HCEC 1CT (cell line): ENCODE measurements at regions not wholly inside any gene's neighbourhood (a gene's known extent, or its start where the extent isn't known, plus 50 kb on each side); places are given as distances from the start of the nearest gene placed in this dataset.
"Not testable (repeated sequence)": the region's sequence is repeated elsewhere in the genome, so short reads cannot be mapped to it uniquely, and the experiment has no call there.

Source experiments
- DNase-seq: peaks from one replicate; pipeline ENCODE4 v3.0.0-alpha.2; 2017

DNA sequence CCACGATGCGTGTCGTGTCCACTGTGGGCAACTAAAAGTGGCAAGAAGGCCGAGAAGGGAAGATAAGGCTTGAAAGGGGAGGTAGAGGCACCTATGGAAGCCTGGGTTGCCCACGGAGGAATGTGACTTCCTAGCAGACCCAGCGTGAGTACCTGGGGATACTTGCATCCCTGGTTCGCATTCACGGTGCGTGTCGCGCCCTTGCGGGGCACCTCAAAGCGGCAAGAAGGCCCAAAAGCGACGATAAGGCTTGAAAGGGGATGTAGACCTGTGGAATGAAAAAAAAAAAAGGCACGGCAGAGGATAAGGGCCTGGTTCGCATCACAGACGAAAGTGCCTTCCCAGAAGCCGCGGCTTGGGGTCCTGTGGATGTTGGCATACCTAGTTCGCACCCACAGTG is 282.9 kb downstream of the ALG10 start:
- no peak for DNase-seq

DNA sequence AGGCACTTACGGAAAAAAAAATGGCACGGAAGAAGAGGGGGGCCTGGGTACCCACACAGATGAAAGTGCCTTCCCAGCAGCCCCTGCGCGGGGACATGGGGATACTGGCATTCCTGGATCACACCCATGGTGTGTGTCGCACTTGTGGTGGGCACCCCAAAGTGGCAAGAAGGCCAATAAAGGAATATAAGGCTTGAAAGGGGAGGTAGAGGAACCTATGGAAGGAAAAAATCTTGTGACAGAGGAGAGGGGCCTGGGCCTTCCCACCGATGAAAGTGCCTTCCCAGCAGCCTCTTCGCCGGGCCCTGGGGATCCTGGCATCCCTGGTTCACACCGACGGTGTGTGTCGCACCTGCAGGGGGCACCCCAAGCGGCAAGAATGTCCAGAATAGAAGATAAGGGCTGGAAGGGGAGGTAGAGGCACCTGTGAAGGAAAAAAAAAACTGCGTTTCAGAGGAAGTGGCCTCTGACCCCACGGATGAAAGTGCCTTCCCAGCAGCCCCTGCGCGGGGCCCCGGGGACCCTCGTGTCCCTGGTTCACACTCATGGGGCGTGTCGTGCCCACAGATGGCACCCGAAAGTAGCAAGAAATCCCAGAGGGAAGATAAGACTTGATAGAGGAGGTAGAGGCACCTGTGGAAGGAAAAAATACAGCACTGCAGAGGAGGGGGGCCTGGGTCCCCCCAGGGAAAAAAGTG is 284.0 kb downstream of the ALG10 start:
- DNase-seq: no peak

GRCh38 chr12:34309806-34310804 is 287.8 kb downstream of the ALG10 start:
- not testable (repeated sequence) for DNase-seq

DNA sequence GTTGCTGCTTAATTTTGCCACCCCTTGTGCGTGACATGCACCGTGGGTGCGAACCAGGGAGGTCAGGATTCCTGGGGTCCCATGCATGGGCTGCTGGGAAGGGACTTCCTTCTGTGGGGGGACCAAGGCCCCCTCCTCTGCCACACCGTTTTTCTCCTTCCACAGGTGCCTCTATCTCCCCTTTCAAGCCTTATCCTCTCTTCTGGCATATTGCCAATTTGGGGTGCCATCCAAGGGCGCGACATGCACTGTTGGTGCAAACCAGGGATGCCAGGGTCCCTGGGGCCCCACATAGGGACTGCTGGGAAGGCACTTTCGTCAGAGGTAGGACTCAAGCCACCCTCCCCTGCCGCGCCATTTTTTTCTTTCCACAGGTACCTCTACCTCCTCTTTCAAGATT is 289.0 kb downstream of the ALG10 start:
- DNase-seq: no peak

- DNase-seq: no peak
Measured at GRCh38 chr12:34327671-34328070, 305.4 kb downstream of the ALG10 start.

DNA sequence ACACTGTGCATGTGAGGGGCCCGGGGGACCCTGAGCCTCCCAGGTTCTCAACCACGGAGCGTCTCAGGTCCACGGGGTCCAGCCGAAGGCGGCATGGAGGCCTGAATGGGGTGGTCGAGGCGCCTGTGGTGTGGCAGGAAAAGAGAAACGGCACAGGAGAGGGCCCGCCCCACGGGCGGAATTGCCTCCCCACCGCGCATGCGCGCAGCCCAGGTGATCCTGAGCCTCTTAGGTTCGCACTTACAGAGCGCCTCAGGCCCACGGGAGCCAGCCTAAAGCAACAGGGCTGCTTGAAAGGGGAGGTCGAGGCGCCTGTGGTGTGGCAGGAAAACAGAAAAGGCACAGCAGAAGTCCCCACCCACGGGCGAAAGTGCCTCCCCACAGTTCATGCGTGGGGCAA is 311.0 kb downstream of the ALG10 start:
- no peak for DNase-seq

DNA sequence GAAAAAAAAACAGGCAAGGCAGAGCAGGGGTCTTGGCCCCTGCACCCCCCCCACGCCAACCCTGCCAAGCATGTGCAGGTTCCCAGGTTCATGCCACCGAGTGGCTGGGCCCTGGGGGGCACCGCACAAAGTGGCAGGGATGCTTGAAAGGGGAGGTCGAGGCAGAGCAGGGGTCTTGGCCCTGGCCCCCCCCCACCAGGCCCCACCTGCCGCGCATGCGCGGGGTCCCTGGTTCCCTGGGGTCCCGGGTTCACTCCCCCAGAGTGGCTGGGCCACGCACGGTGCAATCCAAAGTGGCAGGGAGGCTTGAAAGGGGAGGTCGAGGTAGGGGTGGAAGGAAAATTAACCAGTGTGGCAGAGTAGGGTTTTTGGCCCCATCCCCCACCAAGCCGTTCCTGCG is 312.2 kb downstream of the ALG10 start:
- DNase-seq: no peak

GRCh38 chr12:34334953-34335743 is 312.9 kb downstream of the ALG10 start:
- no peak for DNase-seq

DNA sequence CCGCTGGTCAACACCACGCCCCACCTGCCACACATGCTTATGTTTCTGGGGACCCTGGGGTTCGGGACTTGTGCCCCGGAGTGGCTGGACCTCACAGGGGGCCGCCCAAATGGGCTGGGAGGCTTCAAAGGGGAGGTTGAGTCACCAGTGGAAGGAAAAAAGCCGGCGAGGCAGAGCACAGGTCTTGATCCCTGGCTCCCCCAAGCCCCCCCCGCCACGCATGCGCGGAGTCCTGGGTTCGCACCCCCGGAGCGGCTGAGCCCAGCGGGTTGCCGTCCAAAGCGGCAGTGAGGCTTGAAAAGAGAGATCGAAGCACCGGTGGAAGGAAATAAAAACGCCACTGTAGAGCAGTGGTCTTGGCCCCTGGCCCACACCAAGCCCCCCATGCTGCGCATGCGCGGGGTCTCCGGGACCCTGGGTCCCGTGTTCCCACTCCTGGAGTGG is 313.5 kb downstream of the ALG10 start:
- DNase-seq: no peak

- DNase-seq: no peak
Measured at GRCh38 chr12:34336619-34337465, 314.5 kb downstream of the ALG10 start.

DNA sequence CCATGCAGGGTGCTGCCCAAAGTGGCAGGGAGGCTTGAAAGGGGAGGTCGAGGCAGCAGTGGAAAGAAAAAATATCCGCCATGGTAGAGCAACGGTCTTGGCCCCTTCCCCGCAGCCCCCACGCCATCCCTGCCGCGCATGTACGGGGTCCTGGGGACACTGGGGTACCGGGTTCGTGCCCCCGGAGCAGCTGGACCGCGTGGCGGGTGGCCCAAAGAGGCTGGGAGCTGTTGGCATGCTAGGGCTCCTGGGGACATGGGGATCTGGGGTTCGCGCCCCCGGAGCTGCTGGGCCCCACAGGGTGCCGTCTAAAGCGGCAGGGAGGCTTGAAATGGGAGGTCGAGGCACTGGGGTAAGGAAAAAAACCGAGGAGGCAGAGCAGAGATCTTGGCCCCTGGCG is 316.5 kb downstream of the ALG10 start:
- DNase-seq: no peak

- no peak for DNase-seq
Measured at GRCh38 chr12:34339922-34340321, 317.6 kb downstream of the ALG10 start.

DNA sequence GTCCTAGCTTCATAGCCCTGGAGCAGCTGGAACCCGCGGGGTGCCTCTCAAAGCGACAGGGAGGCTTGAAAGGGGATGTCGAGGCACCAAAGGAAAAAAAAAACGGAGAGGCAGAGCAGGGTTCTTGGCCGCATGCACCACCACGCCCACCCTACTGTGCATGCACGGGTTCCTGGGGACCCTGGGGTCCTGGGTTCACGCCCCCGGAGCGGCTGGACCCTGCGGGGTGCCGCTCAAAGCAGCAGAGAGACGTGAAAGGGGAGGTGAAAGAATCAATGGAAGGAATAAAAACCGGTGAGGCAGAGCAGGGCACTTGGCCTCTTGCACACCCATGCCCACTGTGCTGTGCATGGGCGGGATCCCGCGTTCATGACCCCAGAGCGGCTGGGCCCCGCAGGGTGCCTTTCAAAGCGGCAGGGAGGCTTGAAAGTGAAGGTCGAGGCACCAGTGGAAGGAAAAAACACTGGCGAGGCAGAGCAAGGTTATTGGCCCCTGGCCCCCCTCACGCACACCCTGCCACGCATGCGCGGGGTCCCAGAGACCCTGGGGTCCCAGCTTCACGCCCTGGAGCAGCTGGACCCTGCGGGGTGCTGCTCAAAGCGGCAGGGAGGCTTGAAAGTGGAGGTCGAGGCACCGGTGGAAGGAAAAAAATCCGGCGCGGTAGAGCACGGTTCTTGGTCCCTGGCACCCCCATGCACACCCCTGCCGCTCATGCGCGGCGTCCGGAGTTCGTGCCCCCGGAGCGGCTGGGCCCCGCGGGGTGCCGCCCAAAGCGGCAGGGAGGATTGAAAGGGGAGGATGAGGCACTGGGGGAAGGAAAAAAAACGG is 318.5 kb downstream of the ALG10 start:
- DNase-seq: no peak

- no peak for DNase-seq
Measured at GRCh38 chr12:34341362-34341733, 319.1 kb downstream of the ALG10 start.

DNA sequence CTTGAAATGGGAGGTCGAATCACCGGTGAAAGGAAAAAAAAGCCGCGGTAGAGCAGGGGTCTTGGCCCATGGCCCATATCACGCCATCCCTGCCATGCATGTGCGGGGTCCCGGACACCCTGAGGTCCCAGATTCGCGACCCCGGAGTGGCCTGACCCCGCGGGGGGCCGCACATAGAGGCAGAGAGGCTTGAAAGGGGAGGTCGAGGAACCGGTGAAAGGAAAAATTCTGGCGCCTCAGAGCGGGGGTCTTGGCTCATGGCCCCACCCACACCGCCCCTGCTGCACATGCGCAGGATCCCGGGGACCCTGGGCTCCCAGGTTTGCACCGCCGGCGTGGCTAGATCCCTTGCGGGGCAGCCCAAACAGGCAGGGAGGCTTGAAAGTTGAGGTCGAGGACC is 319.8 kb downstream of the ALG10 start:
- no peak for DNase-seq

- no peak for DNase-seq
Measured at GRCh38 chr12:34343345-34343744, 321.0 kb downstream of the ALG10 start.

GRCh38 chr12:34343766-34344165 is 321.5 kb downstream of the ALG10 start:
- DNase-seq: no peak

DNA sequence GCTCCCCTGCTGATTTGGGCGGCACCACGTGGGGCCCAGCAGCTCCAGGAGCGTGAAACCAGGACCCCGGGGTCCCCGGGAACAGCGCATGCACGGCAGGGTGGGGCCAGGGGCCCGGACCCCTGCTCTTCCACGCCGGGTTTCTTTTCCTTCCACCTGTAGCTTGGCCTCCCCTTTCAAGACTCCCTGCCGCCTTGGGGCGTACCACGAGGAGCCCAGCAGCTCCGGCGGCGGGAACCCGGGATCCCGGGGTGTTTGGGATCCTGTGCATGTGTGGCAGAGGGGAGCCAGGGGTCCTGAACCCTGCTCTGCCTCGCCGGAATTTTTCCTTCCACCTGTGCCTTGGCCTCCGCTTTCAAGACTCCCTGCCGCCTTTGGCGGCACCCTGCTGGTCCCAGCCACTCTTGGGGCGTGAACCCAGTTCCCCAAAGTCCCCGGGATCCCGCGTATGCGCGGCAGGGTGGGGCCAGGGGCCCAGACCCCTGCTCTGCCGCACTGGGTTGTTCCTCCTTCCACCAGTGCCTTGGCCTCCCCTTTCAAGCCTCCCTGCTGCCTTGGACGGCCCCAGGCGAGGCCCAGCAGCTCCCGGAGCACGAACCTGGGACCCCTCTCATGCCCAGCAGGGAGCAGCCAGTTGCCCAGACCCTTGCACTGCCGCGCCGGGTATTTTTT is 322.7 kb downstream of the ALG10 start:
- DNase-seq: no peak

- DNase-seq: no peak
Measured at GRCh38 chr12:34345801-34346200, 323.5 kb downstream of the ALG10 start.

- no peak for DNase-seq
Measured at GRCh38 chr12:34346372-34347034, 324.2 kb downstream of the ALG10 start.
